Mammary epithelial cell (primary cell): ENCODE measurements at regions not wholly inside any gene's neighbourhood (a gene's known extent, or its start where the extent isn't known, plus 50 kb on each side); places are given as distances from the start of the nearest gene placed in this dataset.

Experiments
- CTCF ChIP-seq, 2 donors: IDR thresholded peaks in 1 of 2; conservative IDR thresholded peaks in 1 of 2; 2 replicates each; pipeline ENCODE4 v1.5.1; 2011 to 2012; ENCODE audit warnings: inconsistent platforms in 2 of 2, low read length in 2 of 2, mild to moderate bottlenecking in 2 of 2, control low read depth in 1 of 2, low read depth in 1 of 2; ENCODE audit not compliant: insufficient read depth in 1 of 2; ENCODE audit errors: extremely low read depth in 1 of 2
- EZH2 ChIP-seq: IDR thresholded peaks from 2 replicates; pipeline ENCODE4 v1.6.1; 2012; ENCODE audit warnings: low read length, inconsistent platforms, borderline replicate concordance

- TF ChIP-seq CTCF (conservative IDR thresholded peaks at IDR 0.05 in 1 of 2, IDR thresholded peaks at IDR 0.05 in 1 of 2; ENCODE audit: extremely low read depth in 1 of 2, insufficient read depth in 1 of 2, low read depth in 1 of 2, low read length in 2 of 2) (no peak), EZH2 (no peak)
Observed at GRCh38 chr5:52328220-52328806, 459.4 kb upstream of the ITGA1 start.
